ENCODE measurements at regions not wholly inside any gene's neighbourhood (a gene's known extent, or its start where the extent isn't known, plus 50 kb on each side); places are given as distances from the start of the nearest gene placed in this dataset.
"Not testable (repeated sequence)": the region's sequence is repeated elsewhere in the genome, so short reads cannot be mapped to it uniquely, and the experiment has no call there.

- peak; percentile 16 for DNase-seq (ENCODE audit: low read depth)
Observed at GRCh38 chr9:81080900-81081299, 608.4 kb downstream of the TLE1 start.

GRCh38 chr9:81080185-81080584, 609.2 kb downstream of the TLE1 start:
- DNase-seq (ENCODE audit: low read depth) = no peak

- no peak for DNase-seq (ENCODE audit: low read depth)
Observed at GRCh38 chr9:81079055-81079454, 610.3 kb downstream of the TLE1 start.

- DNase-seq (ENCODE audit: low read depth) = peak; percentile 63
Observed at GRCh38 chr9:81078555-81078954, 610.8 kb downstream of the TLE1 start.

GRCh38 chr9:81077572-81077971, 611.8 kb downstream of the TLE1 start:
- DNase-seq (ENCODE audit: low read depth) = no peak

GRCh38 chr9:81076131-81076530, 613.2 kb downstream of the TLE1 start:
- DNase-seq (ENCODE audit: low read depth) = no peak

GRCh38 chr9:81074221-81074620, 615.1 kb downstream of the TLE1 start:
- no peak for DNase-seq (ENCODE audit: low read depth)

- no peak for DNase-seq (ENCODE audit: low read depth)
Observed at GRCh38 chr9:81073821-81074220, 615.5 kb downstream of the TLE1 start.

GRCh38 chr9:81072758-81073157, 616.6 kb downstream of the TLE1 start:
- no peak for DNase-seq (ENCODE audit: low read depth)

- DNase-seq (ENCODE audit: low read depth) = no peak
Observed at GRCh38 chr9:81071108-81071507, 618.2 kb downstream of the TLE1 start.

- no peak for DNase-seq (ENCODE audit: low read depth)
Observed at GRCh38 chr9:81070689-81071088, 618.7 kb downstream of the TLE1 start.

- peak; percentile 30 for DNase-seq (ENCODE audit: low read depth)
Observed at GRCh38 chr9:81069923-81070322, 619.4 kb downstream of the TLE1 start.

- peak; percentile 75 for DNase-seq (ENCODE audit: low read depth)
Observed at GRCh38 chr9:81069038-81069795, 620.1 kb downstream of the TLE1 start.

- not testable (repeated sequence) for DNase-seq (ENCODE audit: low read depth)
Observed at GRCh38 chr9:81062995-81063394, 626.4 kb downstream of the TLE1 start.

- DNase-seq (ENCODE audit: low read depth) = no peak
Observed at GRCh38 chr9:81058782-81059181, 630.6 kb downstream of the TLE1 start.

- peak; percentile 38 for DNase-seq (ENCODE audit: low read depth)
Observed at GRCh38 chr9:81053298-81054025, 635.9 kb downstream of the TLE1 start.

GRCh38 chr9:81052846-81053245, 636.5 kb downstream of the TLE1 start:
- peak; percentile 41 for DNase-seq (ENCODE audit: low read depth)

GRCh38 chr9:81047280-81047679, 642.1 kb downstream of the TLE1 start:
- no peak for DNase-seq (ENCODE audit: low read depth)

GRCh38 chr9:81045658-81046057, 643.7 kb downstream of the TLE1 start:
- no peak for DNase-seq (ENCODE audit: low read depth)

GRCh38 chr9:81037889-81038288, 651.5 kb downstream of the TLE1 start:
- DNase-seq (ENCODE audit: low read depth) = no peak

- no peak for DNase-seq (ENCODE audit: low read depth)
Observed at GRCh38 chr9:81035601-81036000, 653.7 kb downstream of the TLE1 start.

GRCh38 chr9:81035171-81035570, 654.2 kb downstream of the TLE1 start:
- DNase-seq (ENCODE audit: low read depth) = no peak

GRCh38 chr9:81032831-81033230, 656.5 kb downstream of the TLE1 start:
- DNase-seq (ENCODE audit: low read depth) = peak; percentile 34

Data from myocyte (in vitro differentiated cells).